ENCODE measurements at regions not wholly inside any gene's neighbourhood (a gene's known extent, or its start where the extent isn't known, plus 50 kb on each side); places are given as distances from the start of the nearest gene placed in this dataset.

- Histone ChIP-seq H3K36me3 (ENCODE audit: insufficient read depth, low read length) (no peaks in the 10 kb centered on the region), H3K27ac (ENCODE audit: low read depth, low read length) (no peak overlapping the region), H4K20me1 (ENCODE audit: insufficient read depth, low read length) (no peaks in the 10 kb centered on the region), H3K4me2 (ENCODE audit: low read length) (no peak overlapping the region), H3K9ac (ENCODE audit: low read length) (no peak overlapping the region), H3K4me1 (ENCODE audit: insufficient read depth, low read length) (peaks cover 14% of the 10 kb centered on the region), H3K27me3 (ENCODE audit: insufficient read depth, low read length) (no peaks in the 10 kb centered on the region), H3K9me3 (ENCODE audit: insufficient read depth, low read depth, low read length) (no peaks in the 10 kb centered on the region), H2AFZ (ENCODE audit: low read depth, low read length) (no peak overlapping the region), H3K4me3 (ENCODE audit: insufficient read depth, low read depth, low read length) (no peak overlapping the region), H3K79me2 (ENCODE audit: insufficient read depth, low read length) (no peaks in the 10 kb centered on the region)
- Mint-ChIP-seq H3K27me3 (ENCODE audit: low read depth, unreplicated experiment) (no peaks in the 10 kb centered on the region), H3K4me1 (ENCODE audit: low read depth, unreplicated experiment) (peaks cover 19% of the 10 kb centered on the region), H3K36me3 (ENCODE audit: low read depth, unreplicated experiment) (no peaks in the 10 kb centered on the region), H3K4me3 (ENCODE audit: unreplicated experiment) (no peak overlapping the region), H3K27ac (ENCODE audit: unreplicated experiment) (no peak overlapping the region), H3K9me3 (ENCODE audit: unreplicated experiment) (peaks cover 2% of the 10 kb centered on the region)
- no peak for TF ChIP-seq CTCF (IDR thresholded peaks at IDR 0.05; ENCODE audit: insufficient read depth, low read depth, low read length)
- TF ChIP-seq EZH2 (IDR thresholded peaks at IDR 0.05; ENCODE audit: insufficient read depth, low read length) = no peak
- no peak for DNase-seq (ENCODE audit: low read depth)
- no peak for FAIRE-seq
Measured at GRCh38 chr4:144818136-144818535, 172.2 kb downstream of the HHIP start.

GRCh38 chr4:144819591-144819990 lies 173.6 kb downstream of the HHIP start:
- peak overlapping the region; percentile 77 for H3K27ac Mint-ChIP-seq (ENCODE audit: unreplicated experiment)
- H3K4me1 Mint-ChIP-seq (ENCODE audit: low read depth, unreplicated experiment) = peaks cover 19% of the 10 kb centered on the region
- H3K36me3 Mint-ChIP-seq (ENCODE audit: low read depth, unreplicated experiment) = no peaks in the 10 kb centered on the region
- Histone ChIP-seq H3K79me2 (ENCODE audit: insufficient read depth, low read length) (no peaks in the 10 kb centered on the region), H3K9ac (ENCODE audit: low read length) (no peak overlapping the region), H3K9me3 (ENCODE audit: insufficient read depth, low read depth, low read length) (no peaks in the 10 kb centered on the region), H3K27ac (ENCODE audit: low read depth, low read length) (peak overlapping the region; percentile 14), H3K4me2 (ENCODE audit: low read length) (peak overlapping the region; percentile 71), H3K36me3 (ENCODE audit: insufficient read depth, low read length) (no peaks in the 10 kb centered on the region), H3K27me3 (ENCODE audit: insufficient read depth, low read length) (no peaks in the 10 kb centered on the region), H2AFZ (ENCODE audit: low read depth, low read length) (no peak overlapping the region), H3K4me1 (ENCODE audit: insufficient read depth, low read length) (peaks cover 14% of the 10 kb centered on the region), H4K20me1 (ENCODE audit: insufficient read depth, low read length) (no peaks in the 10 kb centered on the region), H3K4me3 (ENCODE audit: insufficient read depth, low read depth, low read length) (no peak overlapping the region)
- H3K27me3 Mint-ChIP-seq (ENCODE audit: low read depth, unreplicated experiment) = no peaks in the 10 kb centered on the region
- FAIRE-seq = no peak
- DNase-seq (ENCODE audit: low read depth) = no peak
- TF ChIP-seq CTCF (IDR thresholded peaks at IDR 0.05; ENCODE audit: insufficient read depth, low read depth, low read length) = no peak
- no peak for TF ChIP-seq EZH2 (IDR thresholded peaks at IDR 0.05; ENCODE audit: insufficient read depth, low read length)
- no peak overlapping the region for H3K4me3 Mint-ChIP-seq (ENCODE audit: unreplicated experiment)
- H3K9me3 Mint-ChIP-seq (ENCODE audit: unreplicated experiment) = peaks cover 2% of the 10 kb centered on the region

- H3K4me3 ChIP-seq (ENCODE audit: insufficient read depth, low read depth, low read length) = no peak overlapping the region
- DNase-seq (ENCODE audit: low read depth) (peak; percentile 99), FAIRE-seq (peak; percentile 26)
- Mint-ChIP-seq H3K4me3 (ENCODE audit: unreplicated experiment) (no peak overlapping the region), H3K9me3 (ENCODE audit: unreplicated experiment) (peaks cover 2% of the 10 kb centered on the region), H3K36me3 (ENCODE audit: low read depth, unreplicated experiment) (no peaks in the 10 kb centered on the region), H3K27me3 (ENCODE audit: low read depth, unreplicated experiment) (no peaks in the 10 kb centered on the region), H3K4me1 (ENCODE audit: low read depth, unreplicated experiment) (peaks cover 19% of the 10 kb centered on the region), H3K27ac (ENCODE audit: unreplicated experiment) (peak overlapping the region; percentile 78)
- TF ChIP-seq EZH2 (IDR thresholded peaks at IDR 0.05; ENCODE audit: insufficient read depth, low read length) = no peak
- TF ChIP-seq CTCF (IDR thresholded peaks at IDR 0.05; ENCODE audit: insufficient read depth, low read depth, low read length) = no peak
- no peak overlapping the region for H3K9ac ChIP-seq (ENCODE audit: low read length)
- no peaks in the 10 kb centered on the region for H3K36me3 ChIP-seq (ENCODE audit: insufficient read depth, low read length)
- H3K9me3 ChIP-seq (ENCODE audit: insufficient read depth, low read depth, low read length) = no peaks in the 10 kb centered on the region
- H3K4me2 ChIP-seq (ENCODE audit: low read length) = peak overlapping the region; percentile 71
- H4K20me1 ChIP-seq (ENCODE audit: insufficient read depth, low read length) = no peaks in the 10 kb centered on the region
- H3K27me3 ChIP-seq (ENCODE audit: insufficient read depth, low read length) = no peaks in the 10 kb centered on the region
- H3K27ac ChIP-seq (ENCODE audit: low read depth, low read length) = peak overlapping the region; percentile 18
- H3K79me2 ChIP-seq (ENCODE audit: insufficient read depth, low read length) = no peaks in the 10 kb centered on the region
- H3K4me1 ChIP-seq (ENCODE audit: insufficient read depth, low read length) = peaks cover 14% of the 10 kb centered on the region
- H2AFZ ChIP-seq (ENCODE audit: low read depth, low read length) = no peak overlapping the region
Measured at GRCh38 chr4:144820011-144820727, 174.2 kb downstream of the HHIP start.

All from astrocyte (in vitro differentiated cells and primary cell).